ENCODE measurements at regions not wholly inside any gene's neighbourhood (a gene's known extent, or its start where the extent isn't known, plus 50 kb on each side); places are given as distances from the start of the nearest gene placed in this dataset.

GRCh38 chr16:74184839-74185238, 111.8 kb upstream of the PSMD7 start:
- TF ChIP-seq CTCF (IDR thresholded peaks at IDR 0.05; ENCODE audit: low read depth, low read length) (no peak), EZH2phosphoT487 (IDR thresholded peaks at IDR 0.05; ENCODE audit: low read depth) (no peak)
